ENCODE measurements at regions not wholly inside any gene's neighbourhood (a gene's known extent, or its start where the extent isn't known, plus 50 kb on each side); places are given as distances from the start of the nearest gene placed in this dataset.

GRCh38 chr3:187929112-187929816, 184.0 kb upstream of the BCL6 start:
- no peak for TF ChIP-seq CTCF (conservative IDR thresholded peaks at IDR 0.05)
- TF ChIP-seq ZFX (IDR thresholded peaks at IDR 0.05) = no peak
